NB4 (cell line): ENCODE measurements at regions not wholly inside any gene's neighbourhood (a gene's known extent, or its start where the extent isn't known, plus 50 kb on each side); places are given as distances from the start of the nearest gene placed in this dataset.
A peak's percentile ranks its signal among the peaks of the same experiment; 100 is the strongest.

Experiments
- DNase-seq: peaks from one replicate; pipeline ENCODE4 v3.0.0; 2010; ENCODE audit warnings: low read depth
- H3K4me3 ChIP-seq: one replicate; pipeline ENCODE4 v1.5.1; 2011; ENCODE audit warnings: mild to moderate bottlenecking, low read depth, low read length, moderate library complexity
- CTCF ChIP-seq: IDR thresholded peaks from one replicate; pipeline ENCODE4 v1.5.1; 2012; ENCODE audit warnings: low read depth, low read length
- MAX ChIP-seq: IDR thresholded peaks from 2 replicates; pipeline ENCODE4 v1.6.1; 2011; ENCODE audit warnings: low read depth, low read length
- MYC ChIP-seq: IDR thresholded peaks from 2 replicates; pipeline ENCODE4 v1.6.1; 2011; ENCODE audit warnings: low read depth, low read length
- POLR2A ChIP-seq: IDR thresholded peaks from 2 replicates; pipeline ENCODE4 v1.6.1; 2011; ENCODE audit warnings: mild to moderate bottlenecking; ENCODE audit not compliant: insufficient read length; ENCODE audit errors: extremely low read depth

GRCh38 chr13:60944016-60944415 lies 471.6 kb downstream of the PCDH20 start:
- no peak for DNase-seq
- TF ChIP-seq MAX, result no peak
- TF ChIP-seq CTCF, result no peak
- TF ChIP-seq POLR2A, result no peak
- TF ChIP-seq MYC, result no peak
- no peak overlapping the region for H3K4me3 ChIP-seq

GRCh38 chr13:60936281-60936680 lies 479.4 kb downstream of the PCDH20 start:
- TF ChIP-seq MYC, result no peak
- no peak for TF ChIP-seq POLR2A
- TF ChIP-seq MAX, result no peak
- TF ChIP-seq CTCF, result no peak
- no peak overlapping the region for H3K4me3 ChIP-seq
- DNase-seq, result no peak

- DNase-seq, result peak; percentile 33
- TF ChIP-seq MAX (no peak), MYC (no peak), CTCF (no peak), POLR2A (no peak)
- no peak overlapping the region for H3K4me3 ChIP-seq
Measured at GRCh38 chr13:60933638-60934037, 482.0 kb downstream of the PCDH20 start.

- no peak for DNase-seq
- TF ChIP-seq MYC (no peak), MAX (no peak), CTCF (no peak), POLR2A (no peak)
- H3K4me3 ChIP-seq, result no peak overlapping the region
Measured at GRCh38 chr13:60931858-60932546, 483.6 kb downstream of the PCDH20 start.

GRCh38 chr13:60925686-60926085 lies 490.0 kb downstream of the PCDH20 start:
- no peak overlapping the region for H3K4me3 ChIP-seq
- DNase-seq, result no peak
- TF ChIP-seq MYC, result no peak
- TF ChIP-seq CTCF, result no peak
- no peak for TF ChIP-seq MAX
- TF ChIP-seq POLR2A, result no peak

- no peak for TF ChIP-seq MYC
- TF ChIP-seq MAX, result no peak
- TF ChIP-seq CTCF, result no peak
- no peak for TF ChIP-seq POLR2A
- DNase-seq, result no peak
Measured at GRCh38 chr13:60924856-60925255, 490.8 kb downstream of the PCDH20 start.

More at GRCh38 chr13:60924856-60925255, 490.8 kb downstream of the PCDH20 start:
- no peak overlapping the region for H3K4me3 ChIP-seq
